ENCODE measurements at regions not wholly inside any gene's neighbourhood (a gene's known extent, or its start where the extent isn't known, plus 50 kb on each side); places are given as distances from the start of the nearest gene placed in this dataset.

DNA sequence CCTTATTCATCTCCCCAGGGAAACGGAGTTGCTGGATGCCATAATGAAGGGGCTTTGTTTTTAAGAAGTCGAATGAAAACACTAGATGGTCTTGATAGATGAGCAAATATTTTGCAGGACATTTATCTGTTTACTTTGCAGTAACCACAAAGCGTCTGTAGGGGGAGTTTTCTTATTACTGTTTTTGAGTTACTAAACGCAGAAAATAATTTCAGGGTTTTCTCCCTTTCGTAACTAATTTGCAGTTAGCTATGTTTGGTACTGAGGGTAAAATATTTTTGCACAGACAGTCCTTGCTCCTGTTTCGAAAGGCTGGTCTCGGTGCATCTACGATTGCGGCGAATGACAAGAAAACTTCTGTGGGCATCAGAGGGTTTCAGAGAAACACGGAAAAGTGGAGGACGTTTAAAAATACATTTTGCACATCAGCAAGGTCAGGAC is 505.6 kb upstream of the MKI67 start:
- Mint-ChIP-seq H3K36me3 (no peaks in the 10 kb centered on the region), H3K27ac (no peak overlapping the region), H3K27me3 (ENCODE audit: insufficient read depth, low read depth) (peaks cover 8% of the 10 kb centered on the region), H3K4me3 (no peak overlapping the region), H3K9me3 (peaks cover 6% of the 10 kb centered on the region), H3K4me1 (peaks cover 24% of the 10 kb centered on the region)
- peak; percentile 51 for DNase-seq (ENCODE audit: low spot score)
- no peak overlapping the region for H3K27ac ChIP-seq
- H3K4me1 ChIP-seq: peaks cover 3% of the 10 kb centered on the region
- TF ChIP-seq, protein P1, sequence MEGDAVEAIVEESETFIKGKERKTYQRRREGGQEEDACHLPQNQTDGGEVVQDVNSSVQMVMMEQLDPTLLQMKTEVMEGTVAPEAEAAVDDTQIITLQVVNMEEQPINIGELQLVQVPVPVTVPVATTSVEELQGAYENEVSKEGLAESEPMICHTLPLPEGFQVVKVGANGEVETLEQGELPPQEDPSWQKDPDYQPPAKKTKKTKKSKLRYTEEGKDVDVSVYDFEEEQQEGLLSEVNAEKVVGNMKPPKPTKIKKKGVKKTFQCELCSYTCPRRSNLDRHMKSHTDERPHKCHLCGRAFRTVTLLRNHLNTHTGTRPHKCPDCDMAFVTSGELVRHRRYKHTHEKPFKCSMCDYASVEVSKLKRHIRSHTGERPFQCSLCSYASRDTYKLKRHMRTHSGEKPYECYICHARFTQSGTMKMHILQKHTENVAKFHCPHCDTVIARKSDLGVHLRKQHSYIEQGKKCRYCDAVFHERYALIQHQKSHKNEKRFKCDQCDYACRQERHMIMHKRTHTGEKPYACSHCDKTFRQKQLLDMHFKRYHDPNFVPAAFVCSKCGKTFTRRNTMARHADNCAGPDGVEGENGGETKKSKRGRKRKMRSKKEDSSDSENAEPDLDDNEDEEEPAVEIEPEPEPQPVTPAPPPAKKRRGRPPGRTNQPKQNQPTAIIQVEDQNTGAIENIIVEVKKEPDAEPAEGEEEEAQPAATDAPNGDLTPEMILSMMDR (IDR thresholded peaks at IDR 0.05): peak; percentile 69
- no peak for TF ChIP-seq EZH2 (IDR thresholded peaks at IDR 0.05)
- no peak overlapping the region for H2AFZ ChIP-seq (replicated peaks)
- H3K4me2 ChIP-seq: no peak overlapping the region
- H3K36me3 ChIP-seq: no peaks in the 10 kb centered on the region
- H3K79me2 ChIP-seq (ENCODE audit: low read depth): no peaks in the 10 kb centered on the region
- H3K9me3 ChIP-seq (ENCODE audit: low read depth): no peaks in the 10 kb centered on the region
- H4K20me1 ChIP-seq (ENCODE audit: low read depth): no peaks in the 10 kb centered on the region
- H3F3A ChIP-seq (ENCODE audit: low read depth): peaks cover 2% of the 10 kb centered on the region
- no peak overlapping the region for H3K4me3 ChIP-seq
- no peak overlapping the region for H3K9ac ChIP-seq
- H3K27me3 ChIP-seq: no peaks in the 10 kb centered on the region

DNA sequence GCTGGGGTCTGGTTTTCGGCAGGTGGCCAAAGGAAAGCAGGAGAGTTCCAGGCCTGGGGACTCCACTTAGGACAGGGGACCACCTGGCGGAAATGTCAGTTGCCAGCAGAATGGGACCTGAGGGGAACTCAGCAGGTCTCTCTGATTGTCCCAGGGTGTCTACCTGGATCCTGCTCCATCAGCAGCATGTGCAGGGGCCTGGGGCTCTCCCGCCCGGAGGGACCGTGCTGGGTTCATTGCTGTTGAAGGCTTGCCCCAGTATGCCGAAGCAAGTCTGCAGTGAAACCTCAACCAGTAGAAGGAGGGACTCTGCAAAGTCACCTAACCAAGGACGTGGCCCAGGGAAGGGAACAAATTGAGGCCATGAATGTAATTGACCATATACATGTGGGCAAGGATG is 506.5 kb upstream of the MKI67 start:
- Mint-ChIP-seq H3K4me1 (peaks cover 20% of the 10 kb centered on the region), H3K4me3 (no peak overlapping the region), H3K9me3 (peaks cover 2% of the 10 kb centered on the region), H3K27ac (no peak overlapping the region), H3K27me3 (ENCODE audit: insufficient read depth, low read depth) (peaks cover 7% of the 10 kb centered on the region), H3K36me3 (no peaks in the 10 kb centered on the region)
- no peaks in the 10 kb centered on the region for H3K9me3 ChIP-seq (ENCODE audit: low read depth)
- no peak overlapping the region for H3K9ac ChIP-seq
- H3K27me3 ChIP-seq: no peaks in the 10 kb centered on the region
- H2AFZ ChIP-seq (replicated peaks): no peak overlapping the region
- H3K4me1 ChIP-seq: no peaks in the 10 kb centered on the region
- no peaks in the 10 kb centered on the region for H3F3A ChIP-seq (ENCODE audit: low read depth)
- no peak for DNase-seq (ENCODE audit: low spot score)
- H3K4me3 ChIP-seq: no peak overlapping the region
- no peaks in the 10 kb centered on the region for H3K79me2 ChIP-seq (ENCODE audit: low read depth)
- no peak overlapping the region for H3K27ac ChIP-seq
- no peak for TF ChIP-seq EZH2 (IDR thresholded peaks at IDR 0.05)
- H3K36me3 ChIP-seq: no peaks in the 10 kb centered on the region
- H4K20me1 ChIP-seq (ENCODE audit: low read depth): no peaks in the 10 kb centered on the region
- no peak overlapping the region for H3K4me2 ChIP-seq

DNA sequence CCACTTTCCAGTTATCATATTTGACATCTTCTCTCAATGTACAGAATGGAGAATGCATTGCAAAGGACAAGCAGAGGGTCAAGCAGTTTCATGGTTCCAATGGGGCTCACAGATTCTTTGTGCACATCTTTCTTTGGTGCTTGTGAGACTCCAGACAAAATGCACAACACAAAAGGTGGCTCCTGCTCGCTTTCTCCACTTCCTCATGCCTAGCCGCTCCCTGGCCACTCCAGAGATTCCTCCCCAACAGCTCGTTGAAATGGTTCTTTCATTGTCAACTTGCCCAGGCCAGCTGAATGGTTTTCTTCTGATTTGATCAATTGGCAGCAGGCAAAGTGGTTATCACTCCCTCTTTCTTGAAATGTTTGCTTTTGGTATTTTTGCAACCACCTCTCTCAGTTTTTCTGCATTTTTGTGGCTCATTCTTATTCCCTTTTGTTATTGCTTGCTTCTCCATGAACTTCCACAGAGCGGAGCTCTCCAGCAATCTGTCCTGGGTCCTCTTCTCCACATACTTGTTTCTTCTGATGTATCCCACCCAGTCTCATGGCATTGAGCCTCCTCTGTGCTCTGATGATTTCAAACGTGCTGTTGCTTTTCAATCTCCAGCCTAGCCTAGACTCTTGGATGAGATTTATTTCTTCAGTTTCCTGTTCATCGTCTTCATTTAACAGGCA is 507.8 kb upstream of the MKI67 start:
- Histone ChIP-seq H3K9ac (no peak overlapping the region), H3F3A (ENCODE audit: low read depth) (no peaks in the 10 kb centered on the region), H3K4me3 (no peak overlapping the region), H3K27me3 (no peaks in the 10 kb centered on the region), H3K9me3 (ENCODE audit: low read depth) (no peaks in the 10 kb centered on the region), H3K36me3 (peaks cover 3% of the 10 kb centered on the region), H3K4me2 (no peak overlapping the region), H4K20me1 (ENCODE audit: low read depth) (no peaks in the 10 kb centered on the region), H3K4me1 (no peaks in the 10 kb centered on the region), H3K79me2 (ENCODE audit: low read depth) (no peaks in the 10 kb centered on the region), H2AFZ (replicated peaks) (peak overlapping the region; percentile 76), H3K27ac (no peak overlapping the region)
- no peak overlapping the region for H3K4me3 Mint-ChIP-seq
- H3K9me3 Mint-ChIP-seq: peaks cover 2% of the 10 kb centered on the region
- TF ChIP-seq, protein P1 (IDR thresholded peaks at IDR 0.05): peak; percentile 48
- TF ChIP-seq EZH2phosphoT487 (IDR thresholded peaks at IDR 0.05): no peak
- TF ChIP-seq EZH2 (IDR thresholded peaks at IDR 0.05): no peak
- H3K27ac Mint-ChIP-seq: no peak overlapping the region
- peaks cover 3% of the 10 kb centered on the region for H3K27me3 Mint-ChIP-seq (ENCODE audit: insufficient read depth, low read depth)
- peak; percentile 25 for DNase-seq (ENCODE audit: low spot score)
- no peaks in the 10 kb centered on the region for H3K36me3 Mint-ChIP-seq
- H3K4me1 Mint-ChIP-seq: peaks cover 17% of the 10 kb centered on the region

DNA sequence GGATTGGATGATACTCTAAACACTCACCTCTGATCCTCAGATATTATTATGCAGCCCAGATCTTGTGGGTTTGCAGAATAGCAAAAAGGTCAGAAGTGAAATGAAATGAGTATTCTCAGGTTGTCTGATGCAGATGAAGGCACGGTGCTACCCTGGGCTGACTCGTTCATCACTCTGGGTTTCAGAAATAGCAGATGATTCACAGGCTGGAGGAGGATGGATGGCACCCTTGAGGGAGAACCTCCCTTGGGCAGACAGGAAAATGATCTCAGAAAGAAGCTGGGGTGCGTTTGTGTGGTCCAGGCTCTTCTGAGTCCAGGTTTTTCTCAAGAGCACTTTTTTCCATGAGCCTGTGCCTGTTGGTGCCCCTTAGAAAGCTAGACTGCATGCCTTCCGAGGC is 515.8 kb upstream of the MKI67 start:
- Mint-ChIP-seq H3K27ac (no peak overlapping the region), H3K27me3 (ENCODE audit: insufficient read depth, low read depth) (no peaks in the 10 kb centered on the region), H3K4me1 (no peaks in the 10 kb centered on the region), H3K36me3 (no peaks in the 10 kb centered on the region), H3K4me3 (no peak overlapping the region), H3K9me3 (no peaks in the 10 kb centered on the region)
- Histone ChIP-seq H3K36me3 (peaks cover 4% of the 10 kb centered on the region), H3K4me2 (no peak overlapping the region), H3F3A (ENCODE audit: low read depth) (no peaks in the 10 kb centered on the region), H3K79me2 (ENCODE audit: low read depth) (no peaks in the 10 kb centered on the region), H4K20me1 (ENCODE audit: low read depth) (no peaks in the 10 kb centered on the region), H3K4me3 (no peak overlapping the region), H3K9me3 (ENCODE audit: low read depth) (no peaks in the 10 kb centered on the region), H3K27me3 (no peaks in the 10 kb centered on the region), H2AFZ (replicated peaks) (no peak overlapping the region), H3K27ac (no peak overlapping the region), H3K9ac (no peak overlapping the region), H3K4me1 (no peaks in the 10 kb centered on the region)
- TF ChIP-seq EZH2 (IDR thresholded peaks at IDR 0.05) (no peak), EZH2phosphoT487 (IDR thresholded peaks at IDR 0.05) (no peak)
- TF ChIP-seq, protein P1 (IDR thresholded peaks at IDR 0.05): no peak
- DNase-seq (ENCODE audit: low spot score): no peak
